Muscle layer of colon (tissue), 2 donors: ENCODE measurements at regions not wholly inside any gene's neighbourhood (a gene's known extent, or its start where the extent isn't known, plus 50 kb on each side); places are given as distances from the start of the nearest gene placed in this dataset.

Experiments used
- H3K27ac ChIP-seq: one replicate; pipeline ENCODE4 v1.7.0; 2013; ENCODE audit warnings: low read depth, mild to moderate bottlenecking, low read length, moderate library complexity
- H3K27me3 ChIP-seq, 2 donors: one replicate each; pipeline ENCODE4 v1.7.0; 2013; ENCODE audit warnings: low read length in 2 of 2, mild to moderate bottlenecking in 2 of 2; ENCODE audit not compliant: insufficient read depth in 2 of 2, control insufficient read depth in 1 of 2
- H3K36me3 ChIP-seq: one replicate; pipeline ENCODE4 v1.7.0; 2013; ENCODE audit warnings: mild to moderate bottlenecking, low read length; ENCODE audit not compliant: insufficient read depth
- H3K4me1 ChIP-seq: one replicate; pipeline ENCODE4 v1.7.0; 2013; ENCODE audit warnings: mild to moderate bottlenecking, low read length; ENCODE audit not compliant: insufficient read depth
- H3K4me3 ChIP-seq, 2 donors: one replicate each; pipeline ENCODE4 v1.7.0; 2013; ENCODE audit warnings: low read length in 2 of 2, low read depth in 1 of 2, mild to moderate bottlenecking in 1 of 2, moderate library complexity in 1 of 2
- H3K9ac ChIP-seq: one replicate; pipeline ENCODE4 v1.7.0; 2013; ENCODE audit warnings: low read length
- H3K9me3 ChIP-seq: one replicate; pipeline ENCODE4 v1.7.0; 2013; ENCODE audit warnings: mild to moderate bottlenecking, low read length
- donor health status: abdominal sarcoma.
- donor health status: Adenocarcinoma of cecum.

GRCh38 chr2:176963568-176964287 lies 248.9 kb upstream of the HNRNPA3 start:
- Histone ChIP-seq H3K9me3 (no peaks in the 10 kb centered on the region), H3K27me3 (no peaks in the 10 kb centered on the region), H3K27ac (no peak overlapping the region), H3K36me3 (no peaks in the 10 kb centered on the region), H3K4me3 (no peak overlapping the region), H3K9ac (no peak overlapping the region), H3K4me1 (peaks cover 16% of the 10 kb centered on the region)

GRCh38 chr2:176967911-176968450 lies 244.6 kb upstream of the HNRNPA3 start:
- Histone ChIP-seq H3K9ac (no peak overlapping the region), H3K36me3 (no peaks in the 10 kb centered on the region), H3K9me3 (no peaks in the 10 kb centered on the region), H3K4me1 (no peaks in the 10 kb centered on the region), H3K27me3 (no peaks in the 10 kb centered on the region), H3K4me3 (no peak overlapping the region), H3K27ac (no peak overlapping the region)

GRCh38 chr2:176969642-176970359 lies 242.8 kb upstream of the HNRNPA3 start:
- no peak overlapping the region for H3K9ac ChIP-seq

GRCh38 chr2:176976736-176977685 lies 235.6 kb upstream of the HNRNPA3 start:
- no peak overlapping the region for H3K27ac ChIP-seq
- no peaks in the 10 kb centered on the region for H3K36me3 ChIP-seq
- H3K4me3 ChIP-seq: no peak overlapping the region
- no peaks in the 10 kb centered on the region for H3K27me3 ChIP-seq
- no peaks in the 10 kb centered on the region for H3K9me3 ChIP-seq
- H3K9ac ChIP-seq: no peak overlapping the region
- no peaks in the 10 kb centered on the region for H3K4me1 ChIP-seq

More at GRCh38 chr2:176969642-176970359, 242.8 kb upstream of the HNRNPA3 start:
- Histone ChIP-seq H3K36me3 (no peaks in the 10 kb centered on the region), H3K27me3 (no peaks in the 10 kb centered on the region), H3K4me1 (no peaks in the 10 kb centered on the region), H3K9me3 (no peaks in the 10 kb centered on the region), H3K27ac (no peak overlapping the region), H3K4me3 (no peak overlapping the region)

GRCh38 chr2:176978921-176979320 lies 233.7 kb upstream of the HNRNPA3 start:
- Histone ChIP-seq H3K9ac (no peak overlapping the region), H3K4me3 (no peak overlapping the region), H3K27ac (no peak overlapping the region), H3K27me3 (no peaks in the 10 kb centered on the region), H3K9me3 (no peaks in the 10 kb centered on the region), H3K4me1 (no peaks in the 10 kb centered on the region), H3K36me3 (no peaks in the 10 kb centered on the region)

- H3K36me3 ChIP-seq: no peaks in the 10 kb centered on the region
- H3K27ac ChIP-seq: no peak overlapping the region
- no peaks in the 10 kb centered on the region for H3K9me3 ChIP-seq
- H3K27me3 ChIP-seq: no peaks in the 10 kb centered on the region
- no peaks in the 10 kb centered on the region for H3K4me1 ChIP-seq
- H3K4me3 ChIP-seq: no peak overlapping the region
- no peak overlapping the region for H3K9ac ChIP-seq
Observed at GRCh38 chr2:176979981-176980710, 232.4 kb upstream of the HNRNPA3 start.

GRCh38 chr2:176984987-176985386 lies 227.6 kb upstream of the HNRNPA3 start:
- H3K4me1 ChIP-seq: peaks cover 4% of the 10 kb centered on the region
- H3K4me3 ChIP-seq: no peak overlapping the region
- no peaks in the 10 kb centered on the region for H3K36me3 ChIP-seq

GRCh38 chr2:176985871-176986270 lies 226.7 kb upstream of the HNRNPA3 start:
- Histone ChIP-seq H3K9me3 (no peaks in the 10 kb centered on the region), H3K27me3 (no peaks in the 10 kb centered on the region), H3K9ac (no peak overlapping the region), H3K4me3 (no peak overlapping the region), H3K27ac (no peak overlapping the region), H3K4me1 (peaks cover 4% of the 10 kb centered on the region), H3K36me3 (no peaks in the 10 kb centered on the region)

More at GRCh38 chr2:176984987-176985386, 227.6 kb upstream of the HNRNPA3 start:
- H3K9ac ChIP-seq: no peak overlapping the region
- no peaks in the 10 kb centered on the region for H3K27me3 ChIP-seq
- H3K9me3 ChIP-seq: no peaks in the 10 kb centered on the region
- H3K27ac ChIP-seq: no peak overlapping the region

- no peaks in the 10 kb centered on the region for H3K36me3 ChIP-seq
- H3K9me3 ChIP-seq: no peaks in the 10 kb centered on the region
- no peak overlapping the region for H3K27ac ChIP-seq
- peaks cover 4% of the 10 kb centered on the region for H3K4me1 ChIP-seq
- H3K27me3 ChIP-seq: no peaks in the 10 kb centered on the region
- H3K9ac ChIP-seq: no peak overlapping the region
- no peak overlapping the region for H3K4me3 ChIP-seq
Observed at GRCh38 chr2:176986487-176986886, 226.1 kb upstream of the HNRNPA3 start.

- no peak overlapping the region for H3K9ac ChIP-seq
- H3K9me3 ChIP-seq: no peaks in the 10 kb centered on the region
- no peak overlapping the region for H3K4me3 ChIP-seq
- H3K27me3 ChIP-seq: no peaks in the 10 kb centered on the region
- peaks cover 4% of the 10 kb centered on the region for H3K4me1 ChIP-seq
- no peak overlapping the region for H3K27ac ChIP-seq
- H3K36me3 ChIP-seq: no peaks in the 10 kb centered on the region
Observed at GRCh38 chr2:176991411-176991810, 221.2 kb upstream of the HNRNPA3 start.
